WI38 (cell line): ENCODE measurements at regions not wholly inside any gene's neighbourhood (a gene's known extent, or its start where the extent isn't known, plus 50 kb on each side); places are given as distances from the start of the nearest gene placed in this dataset.

Source experiments
- H3K4me3 ChIP-seq: 2 replicates; pipeline ENCODE4 v1.5.1; 2011; ENCODE audit warnings: low read depth, mild to moderate bottlenecking, control low read depth, low read length
- TF ChIP-seq, protein P1 (sequence below): IDR thresholded peaks from 2 replicates; pipeline ENCODE4 v1.5.1; 2012; ENCODE audit warnings: low read depth, mild to moderate bottlenecking, control low read depth, low read length

DNA sequence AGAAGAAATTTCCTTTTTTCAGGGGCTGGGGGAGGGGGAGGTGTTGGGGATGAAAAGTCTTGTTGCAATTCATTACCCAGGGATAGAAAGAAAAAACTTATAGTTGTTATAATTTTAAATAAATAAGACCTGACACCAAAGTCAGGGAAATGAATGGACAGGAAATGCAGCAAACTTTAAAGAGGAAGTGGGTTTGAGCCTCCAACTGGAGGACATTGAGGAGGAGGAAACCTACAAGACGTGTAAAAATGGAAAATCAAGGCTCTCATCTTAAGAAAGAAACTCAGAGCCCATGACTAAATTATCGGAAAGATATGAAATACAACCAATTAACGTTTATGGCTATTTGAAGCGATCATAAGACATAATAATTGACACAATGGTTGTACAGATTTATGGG, 54.4 kb downstream of the NIBAN1 start:
- H3K4me3 ChIP-seq = no peak overlapping the region
- TF ChIP-seq, protein P1, sequence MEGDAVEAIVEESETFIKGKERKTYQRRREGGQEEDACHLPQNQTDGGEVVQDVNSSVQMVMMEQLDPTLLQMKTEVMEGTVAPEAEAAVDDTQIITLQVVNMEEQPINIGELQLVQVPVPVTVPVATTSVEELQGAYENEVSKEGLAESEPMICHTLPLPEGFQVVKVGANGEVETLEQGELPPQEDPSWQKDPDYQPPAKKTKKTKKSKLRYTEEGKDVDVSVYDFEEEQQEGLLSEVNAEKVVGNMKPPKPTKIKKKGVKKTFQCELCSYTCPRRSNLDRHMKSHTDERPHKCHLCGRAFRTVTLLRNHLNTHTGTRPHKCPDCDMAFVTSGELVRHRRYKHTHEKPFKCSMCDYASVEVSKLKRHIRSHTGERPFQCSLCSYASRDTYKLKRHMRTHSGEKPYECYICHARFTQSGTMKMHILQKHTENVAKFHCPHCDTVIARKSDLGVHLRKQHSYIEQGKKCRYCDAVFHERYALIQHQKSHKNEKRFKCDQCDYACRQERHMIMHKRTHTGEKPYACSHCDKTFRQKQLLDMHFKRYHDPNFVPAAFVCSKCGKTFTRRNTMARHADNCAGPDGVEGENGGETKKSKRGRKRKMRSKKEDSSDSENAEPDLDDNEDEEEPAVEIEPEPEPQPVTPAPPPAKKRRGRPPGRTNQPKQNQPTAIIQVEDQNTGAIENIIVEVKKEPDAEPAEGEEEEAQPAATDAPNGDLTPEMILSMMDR = no peak

DNA sequence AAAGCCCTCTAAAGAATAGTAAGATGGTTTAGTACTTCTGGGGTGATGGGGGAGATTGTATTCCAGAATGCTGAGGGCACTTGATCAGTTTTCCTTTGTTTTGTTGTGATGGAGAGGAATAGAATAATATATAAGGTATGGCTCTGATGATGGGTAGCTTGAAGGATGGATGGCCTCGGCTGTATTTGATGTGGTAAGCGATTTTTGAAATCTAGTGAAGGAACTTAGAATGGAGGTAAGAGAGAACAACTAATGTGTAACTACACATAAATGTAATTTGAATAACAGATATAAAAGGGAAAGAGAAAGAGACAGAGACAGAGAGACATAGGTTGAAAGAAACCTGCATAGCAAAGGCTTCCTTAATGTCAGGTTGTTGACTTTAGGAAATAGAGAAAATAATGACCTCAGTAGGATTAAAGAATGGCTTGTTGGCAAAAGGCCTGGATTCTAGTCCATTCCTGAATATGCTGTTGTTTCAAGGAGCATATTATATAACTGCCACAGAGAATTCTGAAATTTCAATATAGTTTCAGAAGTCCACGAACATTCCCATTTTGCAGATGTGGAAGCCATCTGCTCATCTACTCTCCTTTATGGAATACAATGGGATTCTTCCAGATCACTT, 58.7 kb downstream of the NIBAN1 start:
- no peak overlapping the region for H3K4me3 ChIP-seq
- TF ChIP-seq, protein P1 = no peak

DNA sequence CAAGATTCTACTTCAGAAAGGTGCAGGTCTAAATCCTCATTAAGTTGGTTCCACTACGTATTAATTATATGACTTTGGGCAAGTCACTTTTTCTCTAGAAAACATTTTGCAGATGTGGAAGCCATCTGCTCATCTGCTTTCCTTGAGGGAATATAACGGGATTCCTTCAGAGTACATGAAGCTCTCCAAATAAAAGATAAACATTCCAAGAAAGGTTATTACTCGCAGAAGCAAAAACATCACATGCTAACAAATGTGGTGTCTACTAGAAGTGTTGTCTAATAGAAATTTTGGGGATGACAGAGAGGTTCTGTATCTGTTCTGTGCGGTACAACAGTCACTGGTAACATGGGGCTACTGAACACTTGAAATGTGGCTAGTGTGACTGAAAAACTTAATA, 60.2 kb downstream of the NIBAN1 start:
- TF ChIP-seq, protein P1 = no peak

GRCh38 chr1:184912392-184912791, 61.9 kb downstream of the NIBAN1 start:
- TF ChIP-seq, protein P1 = no peak
- no peak overlapping the region for H3K4me3 ChIP-seq

More for the DNA sequence above, 60.2 kb downstream of the NIBAN1 start:
- H3K4me3 ChIP-seq = no peak overlapping the region

DNA sequence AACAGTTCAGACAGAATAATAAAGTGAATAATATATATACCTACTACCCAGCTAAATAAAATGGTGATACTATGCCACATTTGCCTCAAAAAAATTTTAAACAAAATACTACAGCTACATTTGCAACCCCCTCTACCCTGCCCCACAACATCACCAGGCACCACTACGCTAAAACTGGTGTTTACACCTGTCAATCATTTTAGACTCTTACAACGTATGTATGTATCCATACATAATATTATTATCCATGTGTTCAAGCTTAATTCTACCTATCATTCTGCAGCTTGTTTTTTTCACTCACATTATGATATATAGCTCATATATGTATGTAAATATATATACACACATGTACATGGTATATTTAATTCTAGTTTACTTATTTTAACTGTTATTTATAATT, 62.5 kb downstream of the NIBAN1 start:
- TF ChIP-seq, protein P1 = no peak
- H3K4me3 ChIP-seq = no peak overlapping the region

GRCh38 chr1:184911103-184911745, 63.1 kb downstream of the NIBAN1 start:
- no peak overlapping the region for H3K4me3 ChIP-seq
- TF ChIP-seq, protein P1 = no peak

GRCh38 chr1:184910691-184911091, 63.6 kb downstream of the NIBAN1 start:
- TF ChIP-seq, protein P1 = no peak
- H3K4me3 ChIP-seq = no peak overlapping the region
